Transverse colon (tissue), 4 donors: ENCODE measurements at regions not wholly inside any gene's neighbourhood (a gene's known extent, or its start where the extent isn't known, plus 50 kb on each side); places are given as distances from the start of the nearest gene placed in this dataset.

Experiments
- CTCF ChIP-seq, 5 experiments: fragments of 200-600 bp in 3 of 5; fragments of 450-650 bp in 2 of 5; sonication (generic) in 3 of 5; IDR thresholded peaks; 1 replicate in 2 of 5; 2 replicates in 3 of 5; pipeline ENCODE4 v1.5.1; 2016 to 2017; ENCODE audit warnings: antibody characterized with exemption in 5 of 5, inconsistent platforms in 3 of 5, mild to moderate bottlenecking in 2 of 5, moderate library complexity in 1 of 5
- EP300 ChIP-seq: sonication (generic); formaldehyde crosslinking; IDR thresholded peaks from one replicate; pipeline ENCODE4 v1.6.1; 2017; ENCODE audit warnings: antibody characterized with exemption, low read depth
- POLR2A ChIP-seq: fragments of 450-650 bp; IDR thresholded peaks from one replicate; pipeline ENCODE4 v1.6.1; 2016; ENCODE audit warnings: antibody characterized with exemption, mild to moderate bottlenecking, moderate library complexity
- POLR2AphosphoS5 ChIP-seq, 3 donors: sonication (generic); formaldehyde crosslinking; IDR thresholded peaks; one replicate each; pipeline ENCODE4 v1.6.1; 2016; ENCODE audit warnings: antibody characterized with exemption in 3 of 3

GRCh38 chr2:126344493-126344892 is 311.5 kb upstream of the GYPC start:
- TF ChIP-seq CTCF (IDR thresholded peaks at IDR 0.05) (no peak), POLR2AphosphoS5 (IDR thresholded peaks at IDR 0.05) (no peak), POLR2A (no peak), EP300 (no peak)
